ENCODE measurements at regions not wholly inside any gene's neighbourhood (a gene's known extent, or its start where the extent isn't known, plus 50 kb on each side); places are given as distances from the start of the nearest gene placed in this dataset.

GRCh38 chr19:32233885-32234284 lies 111.5 kb upstream of the ZNF507 start:
- Histone ChIP-seq H3K27ac (ENCODE audit: low read depth, low read length) (no peak overlapping the region), H3K9me3 (ENCODE audit: insufficient read depth, low read depth, low read length) (no peaks in the 10 kb centered on the region), H3K4me3 (ENCODE audit: low read length) (no peak overlapping the region), H3K9ac (ENCODE audit: low read depth, low read length) (no peak overlapping the region), H3K4me1 (ENCODE audit: insufficient read depth, low read length) (no peaks in the 10 kb centered on the region), H3K27me3 (ENCODE audit: insufficient read depth, low read length) (no peaks in the 10 kb centered on the region), H3K36me3 (ENCODE audit: insufficient read depth, low read length) (no peaks in the 10 kb centered on the region)
- WGBS: 94% methylated on average over 4 of the region's 4 CpGs

- Histone ChIP-seq H3K4me1 (ENCODE audit: insufficient read depth, low read length) (no peaks in the 10 kb centered on the region), H3K9ac (ENCODE audit: low read depth, low read length) (no peak overlapping the region), H3K4me3 (ENCODE audit: low read length) (no peak overlapping the region), H3K27ac (ENCODE audit: low read depth, low read length) (no peak overlapping the region), H3K9me3 (ENCODE audit: insufficient read depth, low read depth, low read length) (no peaks in the 10 kb centered on the region), H3K36me3 (ENCODE audit: insufficient read depth, low read length) (no peaks in the 10 kb centered on the region), H3K27me3 (ENCODE audit: insufficient read depth, low read length) (no peaks in the 10 kb centered on the region)
- WGBS: 90% methylated on average over 3 of the region's 3 CpGs
These were observed 110.7 kb upstream of the ZNF507 start for GRCh38 chr19:32234663-32235217.

- Histone ChIP-seq H3K9me3 (ENCODE audit: insufficient read depth, low read depth, low read length) (no peaks in the 10 kb centered on the region), H3K4me1 (ENCODE audit: insufficient read depth, low read length) (no peaks in the 10 kb centered on the region), H3K27me3 (ENCODE audit: insufficient read depth, low read length) (no peaks in the 10 kb centered on the region), H3K9ac (ENCODE audit: low read depth, low read length) (no peak overlapping the region), H3K27ac (ENCODE audit: low read depth, low read length) (no peak overlapping the region), H3K36me3 (ENCODE audit: insufficient read depth, low read length) (no peaks in the 10 kb centered on the region), H3K4me3 (ENCODE audit: low read length) (no peak overlapping the region)
- 76% methylated on average over 1 of the region's 1 CpG for WGBS
These were observed 107.3 kb upstream of the ZNF507 start for GRCh38 chr19:32238076-32238475.

GRCh38 chr19:32240316-32240715 lies 105.1 kb upstream of the ZNF507 start:
- H3K36me3 ChIP-seq (ENCODE audit: insufficient read depth, low read length): no peaks in the 10 kb centered on the region
- no peak overlapping the region for H3K4me3 ChIP-seq (ENCODE audit: low read length)
- no peak overlapping the region for H3K27ac ChIP-seq (ENCODE audit: low read depth, low read length)
- H3K27me3 ChIP-seq (ENCODE audit: insufficient read depth, low read length): no peaks in the 10 kb centered on the region
- H3K9me3 ChIP-seq (ENCODE audit: insufficient read depth, low read depth, low read length): no peaks in the 10 kb centered on the region
- H3K4me1 ChIP-seq (ENCODE audit: insufficient read depth, low read length): no peaks in the 10 kb centered on the region
- 96% methylated on average over 7 of the region's 7 CpGs for WGBS
- H3K9ac ChIP-seq (ENCODE audit: low read depth, low read length): no peak overlapping the region

DNA sequence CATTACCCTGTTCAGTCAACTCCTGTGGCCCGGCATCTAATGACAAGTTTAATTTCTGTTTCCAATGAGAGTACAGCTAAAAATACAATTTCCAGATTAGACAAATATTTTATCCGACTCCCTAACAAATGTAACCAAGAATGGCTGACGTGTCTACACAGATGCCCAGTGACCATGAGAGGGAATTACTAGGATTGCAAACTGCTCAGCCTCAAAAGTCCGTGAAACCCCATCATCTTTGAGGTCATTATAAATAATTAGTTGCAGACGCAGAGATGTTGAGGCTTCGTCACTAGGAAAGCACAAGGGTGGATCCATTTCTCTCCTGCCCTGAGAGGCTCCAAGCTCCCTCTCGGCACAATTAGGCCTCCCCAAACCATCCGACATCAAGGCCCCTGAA lies 104.1 kb upstream of the ZNF507 start:
- H3K4me3 ChIP-seq (ENCODE audit: low read length): no peak overlapping the region
- H3K9ac ChIP-seq (ENCODE audit: low read depth, low read length): no peak overlapping the region
- H3K36me3 ChIP-seq (ENCODE audit: insufficient read depth, low read length): no peaks in the 10 kb centered on the region
- H3K4me1 ChIP-seq (ENCODE audit: insufficient read depth, low read length): no peaks in the 10 kb centered on the region
- H3K27me3 ChIP-seq (ENCODE audit: insufficient read depth, low read length): no peaks in the 10 kb centered on the region
- 93% methylated on average over 8 of the region's 8 CpGs for WGBS
- no peak overlapping the region for H3K27ac ChIP-seq (ENCODE audit: low read depth, low read length)
- no peaks in the 10 kb centered on the region for H3K9me3 ChIP-seq (ENCODE audit: insufficient read depth, low read depth, low read length)

DNA sequence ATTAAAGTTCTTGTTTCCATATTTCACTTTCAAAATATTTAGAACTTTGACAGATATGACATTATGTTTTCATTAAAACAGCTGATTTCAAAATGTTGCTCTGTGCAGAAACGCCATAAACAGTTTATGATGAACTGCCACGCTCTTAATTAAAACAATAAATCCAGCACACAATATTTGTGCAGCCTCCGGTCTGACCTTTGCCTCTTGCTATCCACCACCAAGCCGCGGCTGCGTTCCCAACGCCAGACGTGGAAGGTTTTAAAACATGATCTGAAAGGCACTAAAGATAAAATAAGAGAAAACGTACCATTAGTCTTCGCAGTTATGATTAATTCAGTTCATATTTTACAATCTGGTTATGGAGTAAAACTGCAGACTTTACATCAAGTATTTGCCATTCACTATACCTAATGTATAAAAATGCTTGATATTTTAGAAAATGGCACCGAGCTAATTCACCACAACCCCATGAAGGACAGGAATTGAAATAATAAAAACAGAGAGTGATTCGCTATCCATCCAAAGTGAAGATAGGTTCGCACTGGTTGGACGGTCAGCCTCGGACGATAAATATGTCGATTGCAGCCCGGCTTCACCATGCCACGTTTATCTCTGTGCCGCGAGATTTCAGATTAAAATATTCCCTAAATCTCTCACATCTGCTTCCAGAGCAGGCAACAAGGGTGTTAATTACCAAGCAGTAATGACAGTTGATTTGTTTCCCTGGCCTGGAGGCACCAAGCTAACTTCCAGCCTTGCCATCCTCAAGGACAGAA lies 103.3 kb upstream of the ZNF507 start:
- Histone ChIP-seq H3K4me1 (ENCODE audit: insufficient read depth, low read length) (no peaks in the 10 kb centered on the region), H3K27ac (ENCODE audit: low read depth, low read length) (no peak overlapping the region), H3K9me3 (ENCODE audit: insufficient read depth, low read depth, low read length) (no peaks in the 10 kb centered on the region), H3K27me3 (ENCODE audit: insufficient read depth, low read length) (no peaks in the 10 kb centered on the region), H3K4me3 (ENCODE audit: low read length) (no peak overlapping the region), H3K36me3 (ENCODE audit: insufficient read depth, low read length) (no peaks in the 10 kb centered on the region), H3K9ac (ENCODE audit: low read depth, low read length) (no peak overlapping the region)
- 94% methylated on average over 21 of the region's 21 CpGs for WGBS

DNA sequence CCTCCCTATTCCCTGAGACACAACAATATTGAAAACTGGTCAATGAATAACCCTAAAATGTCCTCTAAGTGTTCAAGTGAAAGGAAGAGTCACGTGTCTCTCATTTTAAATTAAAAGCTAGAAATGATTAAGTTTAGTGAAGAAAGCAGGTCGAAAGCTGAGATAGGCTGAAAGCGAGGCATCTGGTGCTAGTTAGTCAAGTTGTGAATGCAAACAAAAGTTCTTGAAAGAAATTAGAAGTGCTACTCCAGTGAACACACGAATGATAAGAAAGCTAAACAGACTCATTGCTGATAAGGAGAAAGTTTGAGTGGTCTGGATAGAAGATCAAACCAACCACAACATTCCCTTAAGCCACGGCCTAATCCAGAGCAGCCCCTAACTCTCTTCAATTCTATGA lies 99.4 kb upstream of the ZNF507 start:
- Histone ChIP-seq H3K9me3 (ENCODE audit: insufficient read depth, low read depth, low read length) (no peaks in the 10 kb centered on the region), H3K4me1 (ENCODE audit: insufficient read depth, low read length) (no peaks in the 10 kb centered on the region), H3K9ac (ENCODE audit: low read depth, low read length) (no peak overlapping the region), H3K27me3 (ENCODE audit: insufficient read depth, low read length) (no peaks in the 10 kb centered on the region), H3K36me3 (ENCODE audit: insufficient read depth, low read length) (no peaks in the 10 kb centered on the region), H3K4me3 (ENCODE audit: low read length) (no peak overlapping the region), H3K27ac (ENCODE audit: low read depth, low read length) (no peak overlapping the region)
- WGBS: 84% methylated on average over 4 of the region's 5 CpGs

DNA sequence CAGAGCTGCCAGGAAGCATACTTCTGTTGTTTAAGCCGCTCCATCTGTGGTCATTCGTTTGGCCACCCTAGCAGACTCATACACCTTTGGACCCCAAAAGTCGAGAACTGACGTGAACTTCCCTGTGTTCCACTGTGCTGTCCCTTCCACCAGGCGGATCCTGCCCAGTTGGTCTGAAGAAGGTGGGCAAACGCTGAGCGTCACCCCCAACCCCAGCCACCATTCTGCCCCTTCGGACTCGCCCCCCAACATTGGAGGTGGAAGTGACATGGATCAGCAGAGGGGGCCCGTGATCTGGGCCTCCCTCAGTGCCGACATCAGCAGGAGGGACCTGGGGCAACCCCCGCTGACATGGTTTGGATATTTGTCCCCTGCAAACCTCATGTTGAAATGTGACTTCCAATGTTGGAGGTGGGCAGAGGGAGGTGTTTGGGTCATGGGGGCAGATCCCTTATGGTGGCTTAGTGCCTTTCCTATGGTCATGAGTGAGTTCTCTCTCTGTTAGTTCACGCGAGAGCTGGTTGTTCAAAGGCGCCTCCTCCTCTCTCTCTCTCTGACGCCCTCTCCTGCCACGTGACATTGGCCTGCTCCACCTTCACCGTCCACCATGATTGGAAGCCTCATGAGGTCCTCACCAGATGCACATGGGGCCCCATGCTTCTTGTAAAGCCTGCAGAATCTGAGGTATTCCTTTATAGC lies 93.6 kb upstream of the ZNF507 start:
- H3K4me3 ChIP-seq (ENCODE audit: low read length): no peak overlapping the region
- 93% methylated on average over 18 of the region's 18 CpGs for WGBS

GRCh38 chr19:32252333-32252669 lies 93.1 kb upstream of the ZNF507 start:
- H3K27ac ChIP-seq (ENCODE audit: low read depth, low read length): no peak overlapping the region
- H3K27me3 ChIP-seq (ENCODE audit: insufficient read depth, low read length): no peaks in the 10 kb centered on the region
- H3K36me3 ChIP-seq (ENCODE audit: insufficient read depth, low read length): no peaks in the 10 kb centered on the region
- H3K4me3 ChIP-seq (ENCODE audit: low read length): no peak overlapping the region
- H3K9me3 ChIP-seq (ENCODE audit: insufficient read depth, low read depth, low read length): no peaks in the 10 kb centered on the region
- WGBS: 93% methylated on average over 11 of the region's 11 CpGs
- no peaks in the 10 kb centered on the region for H3K4me1 ChIP-seq (ENCODE audit: insufficient read depth, low read length)
- H3K9ac ChIP-seq (ENCODE audit: low read depth, low read length): no peak overlapping the region

More for the DNA sequence above, 93.6 kb upstream of the ZNF507 start:
- H3K27ac ChIP-seq (ENCODE audit: low read depth, low read length): no peak overlapping the region
- no peak overlapping the region for H3K9ac ChIP-seq (ENCODE audit: low read depth, low read length)
- no peaks in the 10 kb centered on the region for H3K9me3 ChIP-seq (ENCODE audit: insufficient read depth, low read depth, low read length)
- no peaks in the 10 kb centered on the region for H3K27me3 ChIP-seq (ENCODE audit: insufficient read depth, low read length)
- H3K36me3 ChIP-seq (ENCODE audit: insufficient read depth, low read length): no peaks in the 10 kb centered on the region
- H3K4me1 ChIP-seq (ENCODE audit: insufficient read depth, low read length): no peaks in the 10 kb centered on the region

DNA sequence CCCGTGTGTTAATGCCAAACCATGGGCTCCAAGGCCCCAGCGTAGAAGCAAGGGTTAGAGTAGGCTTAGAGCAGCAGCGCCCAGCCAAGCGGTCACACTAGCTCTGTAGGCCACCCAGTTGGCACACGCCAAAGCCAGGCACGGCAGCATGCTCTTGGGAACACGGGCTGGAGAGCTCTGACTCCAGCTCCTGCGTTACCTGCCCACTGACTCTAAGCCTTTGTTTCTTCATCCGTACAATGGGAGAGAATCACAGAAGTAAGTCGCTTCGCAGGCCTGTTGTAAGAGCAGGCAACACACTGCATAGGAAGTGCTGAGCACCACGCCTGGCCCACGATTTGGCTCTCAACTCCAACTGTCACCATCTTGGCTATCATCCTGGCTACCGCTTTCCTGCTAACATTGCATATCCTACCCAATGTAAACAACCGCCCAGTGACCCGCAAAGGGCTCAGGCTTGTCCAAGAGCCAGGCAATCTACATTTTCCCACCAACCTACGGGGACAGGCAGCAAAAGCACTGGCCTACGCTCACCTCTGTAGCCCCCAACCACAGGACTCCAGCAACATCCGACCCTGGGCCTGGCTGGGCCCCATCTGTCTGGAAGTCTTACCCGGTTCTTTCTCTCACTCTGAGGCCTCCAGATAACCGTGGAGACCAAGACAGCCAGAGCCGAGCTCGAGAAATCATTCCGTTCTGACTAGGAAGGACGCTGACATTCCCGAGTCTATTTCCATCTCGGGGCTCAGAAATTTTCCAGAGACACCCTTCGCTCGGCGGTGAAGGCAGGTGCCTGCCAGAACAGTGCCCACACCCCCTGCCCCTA lies 91.5 kb upstream of the ZNF507 start:
- Histone ChIP-seq H3K9ac (ENCODE audit: low read depth, low read length) (no peak overlapping the region), H3K9me3 (ENCODE audit: insufficient read depth, low read depth, low read length) (no peaks in the 10 kb centered on the region), H3K27ac (ENCODE audit: low read depth, low read length) (no peak overlapping the region), H3K36me3 (ENCODE audit: insufficient read depth, low read length) (no peaks in the 10 kb centered on the region), H3K4me1 (ENCODE audit: insufficient read depth, low read length) (no peaks in the 10 kb centered on the region), H3K4me3 (ENCODE audit: low read length) (no peak overlapping the region), H3K27me3 (ENCODE audit: insufficient read depth, low read length) (no peaks in the 10 kb centered on the region)
- 95% methylated on average over 30 of the region's 30 CpGs for WGBS

- H3K9me3 ChIP-seq (ENCODE audit: insufficient read depth, low read depth, low read length): no peaks in the 10 kb centered on the region
- H3K4me3 ChIP-seq (ENCODE audit: low read length): no peak overlapping the region
- no peaks in the 10 kb centered on the region for H3K36me3 ChIP-seq (ENCODE audit: insufficient read depth, low read length)
- no peak overlapping the region for H3K27ac ChIP-seq (ENCODE audit: low read depth, low read length)
- H3K27me3 ChIP-seq (ENCODE audit: insufficient read depth, low read length): no peaks in the 10 kb centered on the region
- no peaks in the 10 kb centered on the region for H3K4me1 ChIP-seq (ENCODE audit: insufficient read depth, low read length)
- no peak overlapping the region for H3K9ac ChIP-seq (ENCODE audit: low read depth, low read length)
- WGBS: 91% methylated on average over 6 of the region's 6 CpGs
These were observed 90.9 kb upstream of the ZNF507 start for GRCh38 chr19:32254509-32254890.
